H9 (cell line): ENCODE measurements at regions not wholly inside any gene's neighbourhood (a gene's known extent, or its start where the extent isn't known, plus 50 kb on each side); places are given as distances from the start of the nearest gene placed in this dataset.

Experiments used
- DNase-seq: peaks from one replicate; pipeline ENCODE4 v3.0.0-alpha.2; 2017
- H2AFZ ChIP-seq: one replicate; pipeline ENCODE4 v1.6.1; 2013; ENCODE audit warnings: mild to moderate bottlenecking, low read length, control low read depth, moderate library complexity
- H2AK5ac ChIP-seq: 2 replicates; pipeline ENCODE4 v1.6.1; 2013; ENCODE audit warnings: low read length, control low read depth, mixed read lengths; ENCODE audit not compliant: insufficient read length
- H2BK120ac ChIP-seq: one replicate; pipeline ENCODE4 v1.6.1; 2013; ENCODE audit warnings: low read depth, mild to moderate bottlenecking, low read length, control low read depth, inconsistent platforms; ENCODE audit not compliant: poor library complexity, severe bottlenecking
- H2BK12ac ChIP-seq: 2 replicates; pipeline ENCODE4 v1.6.1; 2013; ENCODE audit warnings: low read length, control low read depth, mixed read lengths, low read depth; ENCODE audit not compliant: insufficient read length
- H2BK15ac ChIP-seq: 2 replicates; pipeline ENCODE4 v1.6.1; 2013; ENCODE audit warnings: low read depth, low read length, control low read depth
- H2BK20ac ChIP-seq: one replicate; pipeline ENCODE4 v1.6.1; 2013; ENCODE audit warnings: low read depth, mild to moderate bottlenecking, low read length, control low read depth, inconsistent platforms; ENCODE audit not compliant: poor library complexity, severe bottlenecking
- H2BK5ac ChIP-seq: 2 replicates; pipeline ENCODE4 v1.6.1; 2013; ENCODE audit warnings: low read length, control low read depth, mixed read lengths; ENCODE audit not compliant: insufficient read length
- H3K14ac ChIP-seq: 2 replicates; pipeline ENCODE4 v1.6.1; 2013; ENCODE audit warnings: low read length, control low read depth; ENCODE audit not compliant: insufficient read depth
- H3K18ac ChIP-seq: 2 replicates; pipeline ENCODE4 v1.6.1; 2013; ENCODE audit warnings: low read depth, mild to moderate bottlenecking, mixed read lengths, low read length, control low read depth; ENCODE audit not compliant: insufficient read length
- H3K23ac ChIP-seq: 2 replicates; pipeline ENCODE4 v1.6.1; 2013; ENCODE audit warnings: low read length, control low read depth, mixed read lengths, low read depth; ENCODE audit not compliant: insufficient read length
- H3K23me2 ChIP-seq: 2 replicates; pipeline ENCODE4 v1.6.1; 2013; ENCODE audit warnings: low read depth, mild to moderate bottlenecking, mixed read lengths, low read length, control low read depth; ENCODE audit not compliant: insufficient read length, poor library complexity, severe bottlenecking
- H3K27ac ChIP-seq: 2 replicates; pipeline ENCODE4 v1.5.1; 2013; ENCODE audit warnings: low read length, control low read depth, mixed read lengths, low read depth; ENCODE audit not compliant: insufficient read length
- H3K27me3 ChIP-seq: 2 replicates; pipeline ENCODE4 v1.6.1; 2013; ENCODE audit warnings: low read length, control low read depth, inconsistent platforms; ENCODE audit not compliant: insufficient read depth
- H3K4ac ChIP-seq: 2 replicates; pipeline ENCODE4 v1.6.1; 2013; ENCODE audit warnings: low read depth, mild to moderate bottlenecking, control low read depth, inconsistent platforms, low read length, moderate library complexity
- H3K4me1 ChIP-seq: 2 replicates; pipeline ENCODE4 v1.6.1; 2013; ENCODE audit warnings: low read length, control low read depth, inconsistent platforms; ENCODE audit not compliant: insufficient read depth
- H3K4me2 ChIP-seq: 2 replicates; pipeline ENCODE4 v1.6.1; 2013; ENCODE audit warnings: low read length, control low read depth, mixed read lengths; ENCODE audit not compliant: insufficient read length, insufficient read depth
- H3K56ac ChIP-seq: 2 replicates; pipeline ENCODE4 v1.6.1; 2013; ENCODE audit warnings: low read depth, mild to moderate bottlenecking, mixed read lengths, low read length, control low read depth; ENCODE audit not compliant: insufficient read length
- H3K79me1 ChIP-seq: 2 replicates; pipeline ENCODE4 v1.6.1; 2013; ENCODE audit warnings: low read depth, mild to moderate bottlenecking, moderate library complexity, low read length, control low read depth, inconsistent platforms; ENCODE audit not compliant: insufficient read depth, poor library complexity, severe bottlenecking
- H3K79me2 ChIP-seq: 2 replicates; pipeline ENCODE4 v1.6.1; 2013; ENCODE audit warnings: low read length, control low read depth, inconsistent platforms; ENCODE audit not compliant: insufficient read depth
- H3K9ac ChIP-seq: 2 replicates; pipeline ENCODE4 v1.6.1; 2013; ENCODE audit warnings: low read length, control low read depth, mixed read lengths; ENCODE audit not compliant: insufficient read length; ENCODE audit errors: extremely low read depth
- H3K9me3 ChIP-seq: one replicate; pipeline ENCODE4 v1.6.1; 2013; ENCODE audit warnings: low read depth, low read length, inconsistent platforms; ENCODE audit not compliant: control insufficient read depth
- H3T11ph ChIP-seq: one replicate; pipeline ENCODE4 v1.6.1; 2013; ENCODE audit warnings: mild to moderate bottlenecking, low read length, control low read depth, inconsistent platforms
- H4K20me1 ChIP-seq: one replicate; pipeline ENCODE4 v1.6.1; 2013; ENCODE audit not compliant: control insufficient read depth, insufficient read length, insufficient read depth
- H4K5ac ChIP-seq: 2 replicates; pipeline ENCODE4 v1.6.1; 2013; ENCODE audit warnings: low read depth, mild to moderate bottlenecking, mixed read lengths, low read length, control low read depth; ENCODE audit not compliant: insufficient read length
- H4K8ac ChIP-seq: replicated peaks from 2 replicates; pipeline ENCODE4 v1.6.1; 2013; ENCODE audit warnings: low read length, control low read depth, mixed read lengths, low read depth; ENCODE audit not compliant: insufficient read length
- H4K91ac ChIP-seq: 2 replicates; pipeline ENCODE4 v1.6.1; 2013; ENCODE audit warnings: low read depth, mild to moderate bottlenecking, moderate library complexity, mixed read lengths, low read length, control low read depth; ENCODE audit not compliant: insufficient read length
- H3K27ac Mint-ChIP-seq, 3 experiments: 2 replicates in 2 of 3; 3 replicates in 1 of 3; pipeline ENCODE4 v1.8.0; 2020 to 2021; ENCODE audit warnings: mixed read lengths in 3 of 3, mild to moderate bottlenecking in 1 of 3, moderate library complexity in 1 of 3
- H3K27me3 Mint-ChIP-seq: 2 replicates; pipeline ENCODE4 v1.8.0; 2021; ENCODE audit warnings: low read depth, mild to moderate bottlenecking, moderate library complexity, mixed read lengths
- H3K36me3 Mint-ChIP-seq, 3 experiments: 2 replicates in 2 of 3; 3 replicates in 1 of 3; pipeline ENCODE4 v1.8.0; 2020 to 2021; ENCODE audit warnings: low read depth in 3 of 3, mixed read lengths in 3 of 3; ENCODE audit not compliant: insufficient read depth in 1 of 3
- H3K4me1 Mint-ChIP-seq, 2 experiments: 2 replicates each; pipeline ENCODE4 v1.8.0; 2020; ENCODE audit warnings: mixed read lengths in 2 of 2
- H3K4me3 Mint-ChIP-seq, 2 experiments: 2 replicates in 1 of 2; 3 replicates in 1 of 2; pipeline ENCODE4 v1.8.0; 2020 to 2021; ENCODE audit warnings: mild to moderate bottlenecking in 2 of 2, mixed read lengths in 2 of 2, moderate library complexity in 1 of 2
- H3K9me3 Mint-ChIP-seq, 2 experiments: 2 replicates in 1 of 2; 3 replicates in 1 of 2; pipeline ENCODE4 v1.8.0; 2020; ENCODE audit warnings: mild to moderate bottlenecking in 2 of 2, mixed read lengths in 2 of 2, moderate library complexity in 1 of 2
- CTCF ChIP-seq: fragments of 200-600 bp; sonication (generic); conservative IDR thresholded peaks from 3 replicates; pipeline ENCODE4 v1.8.0; 2021; ENCODE audit warnings: antibody characterized with exemption, mild to moderate bottlenecking
- WGBS: extraction: QIAGEN DNeasy Blood & Tissue Kit; methylation state at CpG from one replicate; pipeline ENCODE4 v1.1.7; 2013; ENCODE audit warnings: missing lambda C conversion rate, low lambda C conversion rate, mixed read lengths; ENCODE audit not compliant: insufficient read length; ENCODE audit errors: extremely low coverage; 5-methylcytosine and 5-hydroxymethylcytosine counted together

GRCh38 chr4:138562544-138562991 lies 320.4 kb upstream of the SLC7A11 start:
- Histone ChIP-seq H3K4ac (no peak overlapping the region), H3K9me3 (no peaks in the 10 kb centered on the region), H2BK5ac (no peak overlapping the region), H3K79me2 (no peaks in the 10 kb centered on the region), H2BK20ac (no peak overlapping the region), H2BK120ac (no peak overlapping the region), H3K14ac (no peak overlapping the region), H2AFZ (no peak overlapping the region), H3K18ac (no peak overlapping the region), H4K91ac (no peak overlapping the region), H4K5ac (no peak overlapping the region), H4K20me1 (no peaks in the 10 kb centered on the region), H3K23ac (no peak overlapping the region), H3K23me2 (no peaks in the 10 kb centered on the region), H3T11ph (no peak overlapping the region), H2AK5ac (no peak overlapping the region), H3K27me3 (no peaks in the 10 kb centered on the region), H3K27ac (no peak overlapping the region), H3K79me1 (no peaks in the 10 kb centered on the region), H3K56ac (no peak overlapping the region), H4K8ac (no peak overlapping the region), H2BK12ac (no peak overlapping the region), H3K4me1 (no peaks in the 10 kb centered on the region), H3K4me2 (no peak overlapping the region), H2BK15ac (no peak overlapping the region), H3K9ac (no peak overlapping the region)
- no peaks in the 10 kb centered on the region for H3K27me3 Mint-ChIP-seq
- TF ChIP-seq CTCF: no peak
- WGBS: no CpG with 5 or more reads among the region's 1 CpG
- no peak overlapping the region for H3K27ac Mint-ChIP-seq
- H3K36me3 Mint-ChIP-seq: peaks cover 0 to 4% (median 2%) of the 10 kb centered on the region in 3 experiments; a peak in 3 of 7 replicates
- H3K4me1 Mint-ChIP-seq: no peaks in the 10 kb centered on the region; a peak in 1 of 4 replicates
- peaks cover 0 to 3% of the 10 kb centered on the region in 2 experiments; a peak in 1 of 5 replicates for H3K9me3 Mint-ChIP-seq
- no peak for DNase-seq
- H3K4me3 Mint-ChIP-seq: no peak overlapping the region
